ENCODE measurements at regions not wholly inside any gene's neighbourhood (a gene's known extent, or its start where the extent isn't known, plus 50 kb on each side); places are given as distances from the start of the nearest gene placed in this dataset.
"Not testable (repeated sequence)": the region's sequence is repeated elsewhere in the genome, so short reads cannot be mapped to it uniquely, and the experiment has no call there.

- POLR2A ChIA-PET = no interaction called here
- Mint-ChIP-seq H3K36me3 (ENCODE audit: low read depth) (no peaks in the 10 kb centered on the region), H3K9me3 (ENCODE audit: insufficient read depth) (no peaks in the 10 kb centered on the region), H3K4me1 (ENCODE audit: low read depth) (peaks cover 11% of the 10 kb centered on the region), H3K27me3 (ENCODE audit: low read depth) (peaks cover 2% of the 10 kb centered on the region), H3K27ac (no peak overlapping the region), H3K4me3 (no peak overlapping the region)
- ATAC-seq (no peak), DNase-seq (no peak)
- CTCF ChIA-PET = no interaction called here
Observed at GRCh38 chr14:105884808-105885281, 358.5 kb downstream of the TMEM121 start.

- H3K27ac Mint-ChIP-seq = no peak overlapping the region
- DNase-seq = no peak
- no peak overlapping the region for H3K4me3 Mint-ChIP-seq
- CTCF ChIA-PET = no interaction called here
- peaks cover 16% of the 10 kb centered on the region for H3K4me1 Mint-ChIP-seq (ENCODE audit: low read depth)
- H3K9me3 Mint-ChIP-seq (ENCODE audit: insufficient read depth) = no peaks in the 10 kb centered on the region
- POLR2A ChIA-PET = no interaction called here
- no peaks in the 10 kb centered on the region for H3K36me3 Mint-ChIP-seq (ENCODE audit: low read depth)
- peaks cover 2% of the 10 kb centered on the region for H3K27me3 Mint-ChIP-seq (ENCODE audit: low read depth)
- ATAC-seq = no peak
Observed at GRCh38 chr14:105885561-105886320, 359.4 kb downstream of the TMEM121 start.

GRCh38 chr14:105886791-105887191 lies 360.4 kb downstream of the TMEM121 start:
- peaks cover 16% of the 10 kb centered on the region for H3K4me1 Mint-ChIP-seq (ENCODE audit: low read depth)
- DNase-seq; H3K4me3 Mint-ChIP-seq; ATAC-seq; H3K9me3 Mint-ChIP-seq (ENCODE audit: insufficient read depth); CTCF ChIA-PET; H3K36me3 Mint-ChIP-seq (ENCODE audit: low read depth); H3K27me3 Mint-ChIP-seq (ENCODE audit: low read depth); POLR2A ChIA-PET; H3K27ac Mint-ChIP-seq: not testable (repeated sequence)

GRCh38 chr14:105887692-105888091 lies 361.3 kb downstream of the TMEM121 start:
- Mint-ChIP-seq H3K4me1 (ENCODE audit: low read depth) (peaks cover 16% of the 10 kb centered on the region), H3K36me3 (ENCODE audit: low read depth) (no peaks in the 10 kb centered on the region), H3K9me3 (ENCODE audit: insufficient read depth) (no peaks in the 10 kb centered on the region), H3K27me3 (ENCODE audit: low read depth) (peaks cover 6% of the 10 kb centered on the region), H3K4me3 (no peak overlapping the region), H3K27ac (no peak overlapping the region)
- ATAC-seq (no peak), DNase-seq (no peak)
- ChIA-PET POLR2A (no interaction called here), CTCF (no interaction called here)

GRCh38 chr14:105888151-105888550 lies 361.8 kb downstream of the TMEM121 start:
- DNase-seq = no peak

GRCh38 chr14:105888784-105889665 lies 362.6 kb downstream of the TMEM121 start:
- ATAC-seq = no peak
- DNase-seq = no peak
- peaks cover 6% of the 10 kb centered on the region for H3K27me3 Mint-ChIP-seq (ENCODE audit: low read depth)
- H3K4me3 Mint-ChIP-seq = no peak overlapping the region
- CTCF ChIA-PET = no interaction called here
- H3K9me3 Mint-ChIP-seq (ENCODE audit: insufficient read depth) = no peaks in the 10 kb centered on the region
- POLR2A ChIA-PET = no interaction called here
- peaks cover 16% of the 10 kb centered on the region for H3K4me1 Mint-ChIP-seq (ENCODE audit: low read depth)
- H3K36me3 Mint-ChIP-seq (ENCODE audit: low read depth) = no peaks in the 10 kb centered on the region
- peak overlapping the region; percentile 10 for H3K27ac Mint-ChIP-seq

More at GRCh38 chr14:105888151-105888550, 361.8 kb downstream of the TMEM121 start:
- Mint-ChIP-seq H3K36me3 (ENCODE audit: low read depth) (no peaks in the 10 kb centered on the region), H3K27ac (no peak overlapping the region), H3K4me3 (no peak overlapping the region), H3K4me1 (ENCODE audit: low read depth) (peaks cover 16% of the 10 kb centered on the region), H3K27me3 (ENCODE audit: low read depth) (peaks cover 6% of the 10 kb centered on the region), H3K9me3 (ENCODE audit: insufficient read depth) (no peaks in the 10 kb centered on the region)
- ChIA-PET CTCF (no interaction called here), POLR2A (no interaction called here)
- no peak for ATAC-seq

GRCh38 chr14:105889666-105890473 lies 363.5 kb downstream of the TMEM121 start:
- peak; percentile 38 for ATAC-seq
- Mint-ChIP-seq H3K27ac (peak overlapping the region; percentile 10), H3K9me3 (ENCODE audit: insufficient read depth) (no peaks in the 10 kb centered on the region)

GRCh38 chr14:105890474-105891220 lies 364.3 kb downstream of the TMEM121 start:
- peaks cover 16% of the 10 kb centered on the region for H3K4me1 Mint-ChIP-seq (ENCODE audit: low read depth)
- peaks cover 6% of the 10 kb centered on the region for H3K27me3 Mint-ChIP-seq (ENCODE audit: low read depth)
- H3K9me3 Mint-ChIP-seq (ENCODE audit: insufficient read depth) = no peaks in the 10 kb centered on the region
- CTCF ChIA-PET = no interaction called here
- POLR2A ChIA-PET = no interaction called here
- ATAC-seq (no peak), DNase-seq (no peak)
- no peaks in the 10 kb centered on the region for H3K36me3 Mint-ChIP-seq (ENCODE audit: low read depth)
- H3K27ac Mint-ChIP-seq = no peak overlapping the region
- H3K4me3 Mint-ChIP-seq = no peak overlapping the region

More at GRCh38 chr14:105889666-105890473, 363.5 kb downstream of the TMEM121 start:
- ChIA-PET CTCF (no interaction called here), POLR2A (no interaction called here)
- Mint-ChIP-seq H3K27me3 (ENCODE audit: low read depth) (peaks cover 6% of the 10 kb centered on the region), H3K4me1 (ENCODE audit: low read depth) (peaks cover 16% of the 10 kb centered on the region), H3K4me3 (no peak overlapping the region), H3K36me3 (ENCODE audit: low read depth) (no peaks in the 10 kb centered on the region)
- no peak for DNase-seq

- H3K27me3 Mint-ChIP-seq (ENCODE audit: low read depth) = peaks cover 6% of the 10 kb centered on the region
- H3K4me3 Mint-ChIP-seq = no peak overlapping the region
- ATAC-seq = no peak
- ChIA-PET CTCF (no interaction called here), POLR2A (no interaction called here)
- no peak overlapping the region for H3K27ac Mint-ChIP-seq
- no peaks in the 10 kb centered on the region for H3K9me3 Mint-ChIP-seq (ENCODE audit: insufficient read depth)
- no peak for DNase-seq
- no peaks in the 10 kb centered on the region for H3K36me3 Mint-ChIP-seq (ENCODE audit: low read depth)
- peaks cover 16% of the 10 kb centered on the region for H3K4me1 Mint-ChIP-seq (ENCODE audit: low read depth)
Observed at GRCh38 chr14:105891221-105891602, 364.8 kb downstream of the TMEM121 start.

GRCh38 chr14:105891631-105892452 lies 365.5 kb downstream of the TMEM121 start:
- no peak for DNase-seq
- CTCF ChIA-PET = no interaction called here
- Mint-ChIP-seq H3K27ac (no peak overlapping the region), H3K36me3 (ENCODE audit: low read depth) (no peaks in the 10 kb centered on the region), H3K27me3 (ENCODE audit: low read depth) (peaks cover 6% of the 10 kb centered on the region), H3K4me1 (ENCODE audit: low read depth) (peaks cover 21% of the 10 kb centered on the region), H3K9me3 (ENCODE audit: insufficient read depth) (no peaks in the 10 kb centered on the region), H3K4me3 (no peak overlapping the region)
- no peak for ATAC-seq
- POLR2A ChIA-PET = no interaction called here

Data from activated CD8-positive, alpha-beta T cell treated with anti-CD3 and anti-CD28 coated beads, Interleukin-2, amount 10 ng/mL, durations not matched to agents 7 days and 5 days (primary cell).